K562 (cell line): ENCODE measurements at regions not wholly inside any gene's neighbourhood (a gene's known extent, or its start where the extent isn't known, plus 50 kb on each side); places are given as distances from the start of the nearest gene placed in this dataset.

Source experiments
- ATAC-seq: fragments of 200-7000 bp; cut with Tn5 transposase; 3 replicates; pipeline ENCODE4 v1.9.1; 2020; ENCODE audit warnings: moderate library complexity
- BruUV-seq: library from RNA; stranded (reverse); fragments of 400-500 nt; replicated peaks from 2 replicates; lab custom pipeline; 2021; lab: Mats Ljungman, UMichigan
- CTCF ChIA-PET: fragments of 300-600 bp; formaldehyde crosslinking; extraction: SDS; loops from one replicate; lab custom pipeline; 2021; ENCODE audit warnings: low intra/inter-chr PET ratio; lab: Yijun Ruan, JAX
- POLR2A ChIA-PET: fragments of 300-600, 350-650 bp; sonication (Branson Sonifier 250); formaldehyde crosslinking; extraction: SDS; loops from one replicate; lab custom pipeline; 2021; ENCODE audit warnings: antibody characterized with exemption, inconsistent platforms; lab: Yijun Ruan, JAX
- DNase-seq, 4 experiments: peaks; one replicate each; pipeline versions ENCODE4 v3.0.0 to v3.0.0-alpha.2; 2011 to 2018; ENCODE audit warnings: low spot score in 3 of 4, mixed read lengths in 3 of 4; ENCODE audit errors: extremely low read depth in 1 of 4
- FAIRE-seq: peaks from 2 replicates; lab custom pipeline; 2011; peaks lifted over from hg19 to GRCh38; lab: Jason Lieb, UNC
- H2AFZ ChIP-seq: 2 replicates; pipeline ENCODE4 v1.6.0; 2011; ENCODE audit warnings: low read depth, low read length, control low read depth, inconsistent platforms
- H3K27ac ChIP-seq: fragments of 200-600 bp; 3 replicates; pipeline ENCODE4 v1.8.0; 2011; ENCODE audit warnings: low read depth, mild to moderate bottlenecking, control low read depth, inconsistent platforms, low read length, moderate library complexity, mixed read lengths; ENCODE audit errors: extremely low read depth
- H3K27me3 ChIP-seq, 2 experiments: fragments of 300-600 bp in 1 of 2; 2 replicates in 1 of 2; 3 replicates in 1 of 2; pipeline versions ENCODE4 v1.6.0 to v1.8.0; 2011; ENCODE audit warnings: inconsistent platforms in 2 of 2, low read length in 2 of 2, mild to moderate bottlenecking in 1 of 2, mixed read lengths in 1 of 2, moderate library complexity in 1 of 2; ENCODE audit not compliant: control insufficient read depth in 2 of 2, insufficient read depth in 2 of 2
- H3K36me3 ChIP-seq: fragments of 300-600 bp; 3 replicates; pipeline ENCODE4 v1.8.0; 2011; ENCODE audit warnings: mild to moderate bottlenecking, low read length, inconsistent platforms; ENCODE audit not compliant: control insufficient read depth, insufficient read depth
- H3K4me1 ChIP-seq, 2 experiments: fragments of 200-600 bp in 1 of 2; replicated peaks in 1 of 2; 2 replicates in 1 of 2; 3 replicates in 1 of 2; pipeline versions ENCODE4 v1.5.1 to v1.8.0; 2011; ENCODE audit warnings: inconsistent platforms in 2 of 2, low read length in 2 of 2, mild to moderate bottlenecking in 1 of 2, mixed read lengths in 1 of 2, moderate library complexity in 1 of 2; ENCODE audit not compliant: control insufficient read depth in 2 of 2, insufficient read depth in 2 of 2
- H3K4me2 ChIP-seq: 2 replicates; pipeline ENCODE4 v1.6.1; 2011; ENCODE audit warnings: low read length, control low read depth, inconsistent platforms, mixed read lengths; ENCODE audit not compliant: insufficient read depth
- H3K4me3 ChIP-seq: fragments of 200-600 bp; sonication (generic), shearing (Covaris generic); 2 replicates; pipeline ENCODE4 v1.5.1; 2016; ENCODE audit warnings: control low read depth, inconsistent platforms
- H3K79me2 ChIP-seq: fragments of 200-600 bp; 3 replicates; pipeline ENCODE4 v1.8.0; 2011; ENCODE audit warnings: low read length, inconsistent platforms; ENCODE audit not compliant: control insufficient read depth, insufficient read depth
- H3K9ac ChIP-seq, 2 experiments: 2 replicates each; pipeline versions ENCODE4 v1.6.0 to v1.6.1; 2011; ENCODE audit warnings: low read depth in 2 of 2, low read length in 2 of 2, control low read depth in 1 of 2, inconsistent platforms in 1 of 2, mild to moderate bottlenecking in 1 of 2, mixed read lengths in 1 of 2; ENCODE audit not compliant: insufficient read depth in 1 of 2
- H3K9me1 ChIP-seq: one replicate; pipeline ENCODE4 v1.6.0; 2011; ENCODE audit warnings: inconsistent platforms, mild to moderate bottlenecking, low read length, moderate library complexity; ENCODE audit not compliant: control insufficient read depth, insufficient read depth
- H3K9me3 ChIP-seq: replicated peaks from 2 replicates; pipeline ENCODE4 v1.5.1; 2011; ENCODE audit warnings: low read depth, low read length, inconsistent platforms; ENCODE audit not compliant: control insufficient read depth, insufficient read depth
- H4K20me1 ChIP-seq: replicated peaks from 2 replicates; pipeline ENCODE4 v1.6.1; 2011; ENCODE audit warnings: low read length, inconsistent platforms, mixed read lengths; ENCODE audit not compliant: control insufficient read depth, insufficient read depth
- BCOR ChIP-seq: fragments of 450-650 bp; IDR thresholded peaks from 2 replicates; pipeline ENCODE4 v1.6.1; 2016
- BRF1 ChIP-seq: IDR thresholded peaks from 3 replicates; pipeline ENCODE4 v1.6.1; 2011; ENCODE audit warnings: borderline replicate concordance, mild to moderate bottlenecking; ENCODE audit not compliant: insufficient read length; ENCODE audit errors: extremely low read depth
- CHAMP1 ChIP-seq: fragments of 450-650 bp; IDR thresholded peaks from 2 replicates; pipeline ENCODE4 v1.6.1; 2016; ENCODE audit warnings: mild to moderate bottlenecking
- ETS1 ChIP-seq: conservative IDR thresholded peaks from 2 replicates; pipeline ENCODE4 v1.6.1; 2011; ENCODE audit warnings: low read depth, mild to moderate bottlenecking, low read length; ENCODE audit not compliant: control insufficient read depth
- ETS2 ChIP-seq: IDR thresholded peaks from 2 replicates; pipeline ENCODE4 v1.6.1; 2016; ENCODE audit warnings: borderline replicate concordance, missing genetic modification characterization, mild to moderate bottlenecking, moderate library complexity, missing compliant biosample characterization; ENCODE audit not compliant: poor library complexity, severe bottlenecking
- JUND ChIP-seq, 2 experiments: IDR thresholded peaks; 2 replicates in 1 of 2; 3 replicates in 1 of 2; pipeline ENCODE4 v1.6.1; 2011; ENCODE audit warnings: borderline replicate concordance in 2 of 2, low read depth in 2 of 2, low read length in 2 of 2, improper control_type of control experiment in 1 of 2, missing biosample characterization in 1 of 2, missing genetic modification characterization in 1 of 2, missing genetic modification reagents in 1 of 2
- NCOA2 ChIP-seq, 2 experiments: fragments of 450-650 bp; IDR thresholded peaks; 2 replicates each; pipeline ENCODE4 v1.6.1; 2018; ENCODE audit warnings: mild to moderate bottlenecking in 2 of 2, moderate library complexity in 1 of 2; ENCODE audit not compliant: partially characterized antibody in 2 of 2
- NCOR1 ChIP-seq: fragments of 450-650 bp; IDR thresholded peaks from 2 replicates; pipeline ENCODE4 v1.6.1; 2016; ENCODE audit warnings: mild to moderate bottlenecking, moderate library complexity
- NFE2L1 ChIP-seq: fragments of 450-650 bp; IDR thresholded peaks from 2 replicates; pipeline ENCODE4 v1.6.1; 2016; ENCODE audit warnings: missing genetic modification characterization, low read depth, mild to moderate bottlenecking, missing compliant biosample characterization, moderate library complexity, borderline replicate concordance
- NR3C1 ChIP-seq: sonication (generic); formaldehyde crosslinking; IDR thresholded peaks from 2 replicates; pipeline ENCODE4 v1.8.1; 2022; ENCODE audit warnings: missing genetic modification reagents
- SPI1 ChIP-seq: IDR thresholded peaks from 2 replicates; pipeline ENCODE4 v1.6.1; 2011; ENCODE audit warnings: low read depth, low read length, control low read depth, borderline replicate concordance
- ZNF134 ChIP-seq: fragments of 250-450 bp; sonication (Bioruptor Pico); conservative IDR thresholded peaks from 2 replicates; pipeline ENCODE4 v1.4.0; 2020
- WGBS: fragments of 100-300 bp; shearing (Covaris generic); methylation state at CpG from one replicate; pipeline ENCODE4 v1.1.6; 2016; ENCODE audit warnings: low coverage, mixed read lengths; ENCODE audit not compliant: insufficient coverage; ENCODE audit errors: missing lambda C conversion rate; 5-methylcytosine and 5-hydroxymethylcytosine counted together
- in situ Hi-C: fragments of 300-500 bp; cut with MboI; formaldehyde crosslinking; loops from 4 replicates; pipeline ENCODE4 v1.15.0; 2018; ENCODE audit warnings: inconsistent platforms, mixed read lengths
- intact Hi-C: fragments of 100-400 bp; cut with micrococcal nuclease; formaldehyde crosslinking; loops from 2 replicates; pipeline ENCODE4 v1.14.2; 2022

GRCh38 chr7:47191876-47192291 is 390.0 kb downstream of the TNS3 start (continued):
- TF ChIP-seq CHAMP1 (no peak), BCOR (no peak)

- Histone ChIP-seq H3K4me2 (no peak overlapping the region), H3K9me3 (no peaks in the 10 kb centered on the region), H3K27ac (no peak overlapping the region), H3K9ac (no peak overlapping the region), H3K79me2 (no peaks in the 10 kb centered on the region), H4K20me1 (no peaks in the 10 kb centered on the region), H3K27me3 (0 out of 5 replicates have a peak, but pooled peaks cover 0 to under 1% of the 10 kb centered on the region in 2 experiments), H3K4me3 (no peak overlapping the region), H2AFZ (no peak overlapping the region), H3K4me1 (peaks cover 16 to 28% of the 10 kb centered on the region in 2 experiments), H3K9me1 (no peaks in the 10 kb centered on the region), H3K36me3 (no peaks in the 10 kb centered on the region)
- ChIA-PET POLR2A (no interaction called here), CTCF (interaction anchor here (1.0 kb wide), 1 partner anchor 11 kb away, joined by 4 read pairs; no protein-coding TSS in a partner anchor)
- WGBS, result 28% methylated on average over 2 of the region's 2 CpGs
- intact Hi-C loops (no loop called here), in situ Hi-C loops (no loop called here)
- ATAC-seq (no peak), DNase-seq (no peak), FAIRE-seq (no peak)
- no TSS peak for BruUV-seq
- no peak for TF ChIP-seq SPI1
- no peak for TF ChIP-seq ZNF134 (CRISPR knock-in tag)
- TF ChIP-seq ETS1, result no peak
- no peak for TF ChIP-seq JUND (IDR thresholded peaks at IDR 0.05; ENCODE audit: borderline replicate concordance, low read depth, low read length)
- TF ChIP-seq JUND (tag; IDR thresholded peaks at IDR 0.05; ENCODE audit: borderline replicate concordance, low read depth, low read length), result no peak
- no peak for TF ChIP-seq NCOR1
- TF ChIP-seq NCOA2 (IDR thresholded peaks at IDR 0.05; ENCODE audit: partially characterized antibody in 2 of 2), result no peak
- TF ChIP-seq NFE2L1, result no peak
- TF ChIP-seq ETS2, result no peak
- no peak for TF ChIP-seq NR3C1
- no peak for TF ChIP-seq BRF1
Measured at GRCh38 chr7:47191316-47191715, 390.6 kb downstream of the TNS3 start.
